GM21360 (cell line): ENCODE measurements at regions not wholly inside any gene's neighbourhood (a gene's known extent, or its start where the extent isn't known, plus 50 kb on each side); places are given as distances from the start of the nearest gene placed in this dataset.

Experiments used
- ATAC-seq: cut with Tn5 transposase; IDR thresholded peaks from one replicate; pipeline ENCODE4 v1.9.1; 2021; ENCODE audit warnings: mild to moderate bottlenecking, moderate library complexity; ENCODE audit not compliant: unreplicated experiment

GRCh38 chr5:164360589-164360988, 855.2 kb downstream of the MAT2B start:
- no peak for ATAC-seq

- ATAC-seq: no peak
These were observed 856.6 kb downstream of the MAT2B start for GRCh38 chr5:164361986-164362385.

GRCh38 chr5:164362835-164363234, 857.4 kb downstream of the MAT2B start:
- ATAC-seq: no peak

- ATAC-seq: no peak
These were observed 859.1 kb downstream of the MAT2B start for GRCh38 chr5:164364237-164365208.

- ATAC-seq: no peak
These were observed 865.4 kb downstream of the MAT2B start for GRCh38 chr5:164370841-164371240.

GRCh38 chr5:164372892-164373291, 867.5 kb downstream of the MAT2B start:
- no peak for ATAC-seq

GRCh38 chr5:164373876-164374275, 868.5 kb downstream of the MAT2B start:
- ATAC-seq: no peak

GRCh38 chr5:164375051-164375450, 869.6 kb downstream of the MAT2B start:
- ATAC-seq: no peak

GRCh38 chr5:164376843-164377242, 871.4 kb downstream of the MAT2B start:
- ATAC-seq: no peak

GRCh38 chr5:164377746-164378145, 872.3 kb downstream of the MAT2B start:
- no peak for ATAC-seq

GRCh38 chr5:164383662-164384061, 878.2 kb downstream of the MAT2B start:
- no peak for ATAC-seq

GRCh38 chr5:164392531-164392930, 887.1 kb downstream of the MAT2B start:
- ATAC-seq: no peak

GRCh38 chr5:164394686-164395194, 889.3 kb downstream of the MAT2B start:
- ATAC-seq: no peak

- ATAC-seq: no peak
These were observed 907.1 kb downstream of the MAT2B start for GRCh38 chr5:164412531-164412930.

GRCh38 chr5:164420161-164420560, 914.7 kb downstream of the MAT2B start:
- no peak for ATAC-seq

- no peak for ATAC-seq
These were observed 917.0 kb downstream of the MAT2B start for GRCh38 chr5:164422400-164422799.

GRCh38 chr5:164431634-164432304, 926.4 kb downstream of the MAT2B start:
- ATAC-seq: no peak

GRCh38 chr5:164433106-164433870, 927.9 kb downstream of the MAT2B start:
- no peak for ATAC-seq

GRCh38 chr5:164435576-164435975, 930.2 kb downstream of the MAT2B start:
- ATAC-seq: no peak

GRCh38 chr5:164439799-164440198, 934.4 kb downstream of the MAT2B start:
- ATAC-seq: no peak

- ATAC-seq: no peak
These were observed 944.0 kb downstream of the MAT2B start for GRCh38 chr5:164449460-164449859.
